Hematopoietic multipotent progenitor cell treated with erythropoietin and hydrocortisone succinate and interleukin-3 and kit ligand, for 6 days (in vitro differentiated cells): ENCODE measurements at regions not wholly inside any gene's neighbourhood (a gene's known extent, or its start where the extent isn't known, plus 50 kb on each side); places are given as distances from the start of the nearest gene placed in this dataset.
"Not testable (repeated sequence)": the region's sequence is repeated elsewhere in the genome, so short reads cannot be mapped to it uniquely, and the experiment has no call there.

ENCODE experiments used
- DNase-seq: peaks from one replicate; pipeline ENCODE4 v3.0.0-alpha.2; 2015

DNA sequence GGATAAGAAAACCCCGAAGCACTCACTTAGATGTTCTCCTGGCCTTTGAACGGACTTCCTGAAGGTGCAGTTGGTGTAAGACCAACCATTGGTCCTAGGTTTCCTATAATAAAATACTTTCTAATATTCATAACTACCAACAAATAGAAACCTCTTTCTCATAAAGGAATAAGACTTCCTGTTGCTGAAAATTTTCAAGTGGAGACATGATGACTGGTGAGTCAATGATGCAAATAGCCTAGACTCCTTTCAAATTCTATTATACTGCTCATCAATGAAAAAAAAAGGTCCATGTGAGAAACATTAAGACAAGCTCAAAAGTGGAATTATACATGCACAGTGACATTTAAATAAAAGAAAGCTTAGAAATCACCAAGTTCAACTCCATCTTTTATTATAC is 862.8 kb downstream of the FAM181B start:
- no peak for DNase-seq

DNA sequence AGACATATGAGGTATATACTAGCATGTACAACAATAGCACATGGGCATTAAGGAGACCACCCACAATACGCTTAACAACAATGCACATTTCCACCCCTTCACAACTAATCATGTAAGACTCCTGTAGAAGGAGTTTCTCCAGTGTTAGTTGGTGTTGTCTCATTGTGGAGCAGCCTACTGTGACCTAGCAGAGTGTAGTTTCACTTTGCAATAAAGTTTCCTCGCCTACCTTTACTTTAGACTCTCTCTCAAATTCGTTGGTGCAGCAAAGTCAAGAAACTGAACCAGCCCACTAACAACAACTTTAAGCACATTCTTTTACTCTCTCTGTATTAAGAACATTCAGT is 863.6 kb downstream of the FAM181B start:
- DNase-seq = no peak

DNA sequence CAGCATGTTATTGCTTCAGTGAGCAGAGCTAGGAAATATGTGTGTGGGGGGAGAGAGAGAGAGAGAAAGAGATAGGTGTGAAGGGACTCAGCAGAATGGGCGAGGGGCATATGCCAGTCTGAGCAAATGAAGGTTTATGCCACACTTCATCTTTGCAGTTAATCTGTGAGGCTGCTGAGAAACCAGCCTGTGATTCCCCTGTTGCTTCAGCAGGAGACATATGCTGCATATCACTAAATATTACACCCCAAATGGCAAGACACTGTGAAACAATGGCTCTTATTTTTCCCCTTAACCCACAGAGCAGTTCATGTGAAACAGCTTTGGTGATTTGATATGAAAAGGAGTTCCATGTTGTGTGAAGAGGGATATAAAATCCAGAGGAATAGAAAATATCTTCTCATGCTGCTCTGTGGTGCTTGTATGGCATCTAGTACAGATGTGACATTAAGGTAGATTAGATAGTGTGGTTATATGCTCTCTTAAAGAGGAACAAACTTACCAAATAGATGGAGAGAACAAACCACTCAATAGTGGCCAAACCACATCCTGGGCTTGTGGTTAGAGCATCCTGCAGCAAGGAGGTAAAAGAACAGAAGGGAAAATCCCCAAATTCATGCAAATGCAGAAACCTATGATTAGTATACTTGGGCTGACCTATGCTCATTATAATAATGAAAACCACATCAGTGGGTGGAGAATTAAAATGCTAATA is 864.2 kb downstream of the FAM181B start:
- peak; percentile 72 for DNase-seq

DNA sequence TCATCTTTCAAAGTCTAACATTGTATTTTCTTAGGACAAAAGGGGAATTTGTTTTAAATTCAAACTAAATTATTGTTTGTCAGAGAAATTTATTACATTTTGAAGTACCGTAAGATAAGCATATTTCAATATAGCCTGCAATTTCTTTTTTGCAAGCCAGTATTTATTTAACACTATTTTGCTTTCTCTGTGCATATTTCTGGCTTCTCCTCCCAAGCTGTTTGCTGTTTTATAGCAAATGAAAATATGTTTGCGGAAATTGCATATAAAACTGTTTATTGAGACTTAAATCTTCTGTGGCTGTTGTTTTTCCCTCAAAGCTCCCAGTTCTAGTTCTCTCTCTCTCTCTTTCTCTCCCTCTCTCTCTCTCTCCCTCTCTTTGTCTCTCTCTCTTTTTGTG is 866.8 kb downstream of the FAM181B start:
- DNase-seq = no peak

- no peak for DNase-seq
Measured at GRCh38 chr11:81857386-81857785, 876.3 kb downstream of the FAM181B start.

DNA sequence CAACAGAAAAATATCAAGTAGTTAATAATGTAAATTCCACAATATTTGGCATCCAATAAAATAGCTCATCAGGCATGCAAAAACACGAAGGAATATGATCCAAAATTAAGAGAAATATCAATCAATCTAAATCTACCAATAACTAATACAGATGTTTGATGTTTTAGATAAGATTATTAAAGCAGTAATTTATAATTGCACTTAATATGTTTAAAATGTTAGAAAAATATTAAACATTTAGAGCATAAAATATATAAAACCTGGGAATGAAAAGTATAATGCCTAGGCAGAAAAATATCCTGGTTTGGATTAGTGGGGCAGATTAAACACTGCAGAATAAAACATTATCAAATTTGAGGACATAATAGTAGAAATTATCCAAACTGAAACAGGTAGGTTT is 879.9 kb downstream of the FAM181B start:
- DNase-seq = no peak

GRCh38 chr11:81852896-81853295 is 880.8 kb downstream of the FAM181B start:
- no peak for DNase-seq

- no peak for DNase-seq
Measured at GRCh38 chr11:81840380-81840779, 893.3 kb downstream of the FAM181B start.

DNA sequence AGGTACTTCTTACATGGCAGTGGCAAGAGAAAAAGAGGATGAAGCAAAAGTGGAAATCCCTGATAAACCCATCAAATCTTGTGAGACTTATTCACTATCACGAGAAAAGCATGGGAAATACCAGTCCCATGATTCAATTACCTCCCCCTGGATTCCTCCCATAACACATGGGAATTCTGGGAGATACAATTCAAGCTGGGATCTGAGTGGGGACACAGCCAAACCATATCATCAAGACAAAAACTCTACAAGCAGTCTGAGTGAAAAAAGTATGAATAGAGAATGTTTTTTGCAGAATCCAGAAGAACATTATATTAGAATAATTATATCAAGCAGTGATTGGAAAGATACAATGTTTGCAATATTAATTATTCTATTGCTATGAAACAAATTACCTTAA is 893.7 kb downstream of the FAM181B start:
- DNase-seq = no peak

- no peak for DNase-seq
Measured at GRCh38 chr11:81839016-81839415, 894.6 kb downstream of the FAM181B start.

- no peak for DNase-seq
Measured at GRCh38 chr11:81829976-81830375, 903.7 kb downstream of the FAM181B start.

DNA sequence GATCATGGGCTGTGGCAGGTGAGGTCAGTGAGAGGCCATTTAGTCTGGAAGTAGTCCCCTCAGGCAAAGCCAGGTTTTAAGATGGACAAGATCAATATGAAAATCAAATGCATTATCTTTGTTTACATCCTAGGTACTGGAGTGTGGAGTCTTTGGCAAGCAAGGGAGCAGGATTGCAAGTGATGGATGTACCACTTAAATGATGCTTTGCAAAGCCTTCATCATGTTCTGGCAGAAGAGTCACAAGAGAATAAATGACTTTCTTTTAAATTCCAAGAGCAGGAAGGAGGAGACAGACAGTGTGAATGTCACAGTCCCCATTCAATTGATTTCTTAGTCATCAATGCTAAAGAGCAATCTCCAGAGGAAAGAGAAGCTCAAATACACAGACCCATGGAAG is 908.3 kb downstream of the FAM181B start:
- no peak for DNase-seq

GRCh38 chr11:81819462-81819861 is 914.2 kb downstream of the FAM181B start:
- no peak for DNase-seq

DNA sequence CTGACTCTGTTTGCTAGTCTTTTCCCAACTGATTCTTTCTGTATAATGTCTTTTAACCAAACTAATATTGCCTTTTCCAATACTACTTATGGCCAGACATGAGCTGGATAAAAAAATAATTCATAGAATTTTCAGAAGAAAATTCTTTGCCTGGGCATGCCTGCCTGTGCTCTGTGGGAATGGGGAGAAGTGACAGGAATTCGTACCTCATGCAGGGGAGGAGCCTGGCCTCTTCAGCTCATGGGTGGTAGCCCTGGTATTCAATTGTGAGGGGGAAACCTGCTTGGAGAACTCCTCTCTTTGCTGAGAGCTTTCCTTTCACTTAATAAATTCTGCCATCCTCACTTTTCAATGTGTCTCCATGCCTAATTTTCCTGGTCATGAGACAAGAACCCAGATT is 928.8 kb downstream of the FAM181B start:
- DNase-seq = no peak

GRCh38 chr11:81802591-81802990 is 931.1 kb downstream of the FAM181B start:
- DNase-seq = no peak

GRCh38 chr11:81792416-81792815 is 941.2 kb downstream of the FAM181B start:
- DNase-seq = no peak

DNA sequence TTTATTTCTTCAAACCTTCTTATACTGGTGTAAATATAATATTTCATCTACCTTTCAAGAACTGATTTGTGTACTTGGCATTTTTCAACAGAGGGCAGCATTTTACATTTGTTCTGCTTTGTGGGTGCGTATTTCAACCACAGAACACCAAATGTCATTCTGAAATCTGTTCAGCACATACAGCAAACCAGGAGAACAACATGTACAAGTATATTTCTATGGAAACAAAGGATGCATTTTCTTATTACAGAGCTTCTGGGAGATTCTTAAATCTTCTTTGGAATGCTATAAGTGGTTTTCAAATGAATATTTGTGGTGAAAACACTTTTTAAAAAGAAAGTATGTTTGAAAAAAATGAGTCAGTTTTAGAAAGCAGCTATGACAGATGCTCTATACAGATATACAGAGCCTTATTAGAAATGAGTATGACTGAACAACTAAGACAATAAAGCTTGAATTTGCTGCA is 946.0 kb downstream of the FAM181B start:
- peak; percentile 18 for DNase-seq

DNA sequence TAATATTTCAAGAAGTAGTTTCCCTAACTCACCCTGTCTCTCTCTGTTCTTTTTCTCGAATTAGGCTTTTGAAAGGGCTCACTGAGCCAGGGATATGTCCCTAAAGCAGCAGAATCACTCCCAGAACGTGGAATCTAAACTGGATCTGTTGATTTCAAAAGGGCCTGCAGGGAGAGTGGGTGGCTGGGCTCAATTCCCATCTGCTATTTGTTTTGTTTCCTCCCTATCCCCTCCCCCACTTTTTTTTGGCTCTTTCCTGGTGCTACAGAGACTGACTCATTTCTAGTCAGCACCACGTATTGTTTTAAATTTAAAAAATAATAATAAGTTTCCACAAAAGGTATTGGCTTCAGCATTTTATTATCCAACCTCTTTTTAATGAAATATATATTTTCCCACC is 961.5 kb downstream of the FAM181B start:
- no peak for DNase-seq

GRCh38 chr11:81769906-81770305 is 963.8 kb downstream of the FAM181B start:
- DNase-seq = not testable (repeated sequence)

- no peak for DNase-seq
Measured at GRCh38 chr11:81756864-81757595, 976.6 kb downstream of the FAM181B start.

DNA sequence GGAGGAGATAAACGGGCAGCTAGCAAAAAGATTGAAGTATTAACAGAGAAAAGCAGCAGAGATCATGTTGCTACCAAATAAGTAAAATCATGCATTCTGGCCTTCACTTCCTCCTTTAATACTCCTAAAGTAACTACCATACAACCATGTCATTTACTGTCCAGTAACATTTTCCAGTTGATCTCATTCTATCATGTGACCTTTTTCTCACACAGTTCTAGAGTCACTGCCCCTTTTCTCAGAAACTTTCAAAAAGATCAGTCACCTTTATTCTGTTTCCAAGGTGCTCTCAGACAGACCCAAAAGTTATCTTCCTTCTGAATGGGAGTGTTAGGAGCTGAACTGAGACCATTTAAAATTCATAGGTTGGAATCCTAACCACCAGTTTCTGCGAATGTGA is 984.4 kb downstream of the FAM181B start:
- DNase-seq = no peak

- DNase-seq = no peak
Measured at GRCh38 chr11:81744336-81745116, 989.1 kb downstream of the FAM181B start.

GRCh38 chr11:81725701-81726100 is 1008.0 kb downstream of the FAM181B start:
- no peak for DNase-seq

- DNase-seq = no peak
Measured at GRCh38 chr11:81717695-81718094, 1016.0 kb downstream of the FAM181B start.
